Activated CD8-positive, alpha-beta T cell treated with anti-CD3 and anti-CD28 coated beads for 36 hours (primary cell): ENCODE measurements at regions not wholly inside any gene's neighbourhood (a gene's known extent, or its start where the extent isn't known, plus 50 kb on each side); places are given as distances from the start of the nearest gene placed in this dataset.

Source experiments
- ATAC-seq: fragments of 200-7000 bp; cut with Tn5 transposase; one replicate; pipeline ENCODE4 v1.10.0; 2021; ENCODE audit warnings: mild to moderate bottlenecking, moderate library complexity
- CTCF ChIA-PET: fragments of 350-600 bp; sonication (Branson Sonifier 250); formaldehyde crosslinking; loops from one replicate; lab custom pipeline; 2021; ENCODE audit warnings: antibody characterized with exemption; lab: Charles Lee
- POLR2A ChIA-PET: fragments of 350-600 bp; sonication (Branson Sonifier 250); formaldehyde crosslinking; loops from one replicate; lab custom pipeline; 2021; ENCODE audit warnings: antibody characterized with exemption; lab: Charles Lee
- DNase-seq: peaks from one replicate; pipeline ENCODE4 v3.0.0-alpha.2; 2020
- H3K27ac Mint-ChIP-seq: one replicate; pipeline ENCODE4 v1.8.0; 2021; ENCODE audit warnings: mild to moderate bottlenecking, mixed read lengths
- H3K27me3 Mint-ChIP-seq: one replicate; pipeline ENCODE4 v1.8.0; 2021; ENCODE audit warnings: mixed read lengths
- H3K36me3 Mint-ChIP-seq: one replicate; pipeline ENCODE4 v1.8.0; 2021; ENCODE audit warnings: low read depth, mixed read lengths
- H3K4me1 Mint-ChIP-seq: one replicate; pipeline ENCODE4 v1.8.0; 2021; ENCODE audit warnings: low read depth, mixed read lengths
- H3K4me3 Mint-ChIP-seq: one replicate; pipeline ENCODE4 v1.8.0; 2021; ENCODE audit warnings: mild to moderate bottlenecking, moderate library complexity, mixed read lengths
- H3K9me3 Mint-ChIP-seq: one replicate; pipeline ENCODE4 v1.8.0; 2021; ENCODE audit warnings: mixed read lengths
- CTCF ChIP-seq: fragments of 200-600 bp; IDR thresholded peaks from one replicate; pipeline ENCODE4 v1.8.0; 2022; ENCODE audit warnings: antibody characterized with exemption, mild to moderate bottlenecking
- intact Hi-C: fragments of 100-400 bp; cut with micrococcal nuclease; formaldehyde crosslinking; loops from one replicate; pipeline ENCODE4 v1.10.0; 2022

- Mint-ChIP-seq H3K4me3 (no peak overlapping the region), H3K9me3 (peaks cover 3% of the 10 kb centered on the region), H3K27me3 (no peaks in the 10 kb centered on the region), H3K27ac (no peak overlapping the region), H3K36me3 (no peaks in the 10 kb centered on the region), H3K4me1 (no peaks in the 10 kb centered on the region)
- ChIA-PET POLR2A (no interaction called here), CTCF (no interaction called here)
- no peak for ATAC-seq
- DNase-seq: no peak
- intact Hi-C loops: no loop called here
- TF ChIP-seq CTCF: no peak
Measured at GRCh38 chr11:21909145-21909544, 283.7 kb upstream of the ANO5 start.

DNA sequence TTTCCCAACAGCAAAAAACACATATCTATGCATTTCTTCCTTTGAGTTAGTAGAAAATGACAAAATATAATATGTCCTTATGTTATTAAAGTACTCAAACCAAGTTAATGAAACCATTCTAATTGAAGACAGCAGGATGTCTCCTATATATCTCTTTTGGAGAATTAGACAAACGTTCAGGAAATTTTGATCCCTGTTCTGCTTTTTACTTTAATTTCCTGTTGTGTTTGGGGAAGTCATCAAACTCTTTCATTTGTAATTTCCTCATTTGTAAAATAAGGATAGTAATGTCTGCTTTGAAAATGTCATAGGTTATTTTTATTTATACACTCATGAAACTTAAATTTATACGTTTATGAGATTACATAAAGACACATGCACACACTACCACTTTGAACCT is 281.8 kb upstream of the ANO5 start:
- peaks cover 8% of the 10 kb centered on the region for H3K9me3 Mint-ChIP-seq
- ChIA-PET POLR2A (no interaction called here), CTCF (no interaction called here)
- DNase-seq (no peak), ATAC-seq (no peak)
- H3K4me1 Mint-ChIP-seq: no peaks in the 10 kb centered on the region
- H3K4me3 Mint-ChIP-seq: no peak overlapping the region
- no peak overlapping the region for H3K27ac Mint-ChIP-seq
- no peaks in the 10 kb centered on the region for H3K36me3 Mint-ChIP-seq
- intact Hi-C loops: no loop called here
- TF ChIP-seq CTCF: no peak
- H3K27me3 Mint-ChIP-seq: no peaks in the 10 kb centered on the region

DNA sequence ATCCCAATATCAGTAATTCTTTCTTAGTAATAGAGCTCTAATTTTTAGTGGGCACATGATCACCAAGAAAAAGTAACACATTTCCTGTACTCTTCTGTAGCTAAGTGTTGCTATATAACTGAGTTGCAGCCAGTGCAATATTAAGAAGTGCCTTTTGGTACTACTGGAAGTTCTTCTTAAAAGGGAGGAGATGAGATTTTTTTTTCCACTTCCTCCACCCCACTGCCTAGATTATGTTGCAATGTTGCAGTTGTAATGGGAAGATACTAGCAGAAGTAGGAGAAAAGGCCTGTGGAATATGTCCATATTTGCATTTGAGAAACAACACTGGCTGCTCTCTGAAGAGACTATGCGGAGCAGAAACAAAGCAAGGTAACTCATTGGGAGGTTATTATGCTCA is 280.6 kb upstream of the ANO5 start:
- ChIA-PET POLR2A (no interaction called here), CTCF (no interaction called here)
- ATAC-seq (no peak), DNase-seq (no peak)
- H3K36me3 Mint-ChIP-seq: no peaks in the 10 kb centered on the region
- H3K9me3 Mint-ChIP-seq: peaks cover 8% of the 10 kb centered on the region
- H3K27ac Mint-ChIP-seq: no peak overlapping the region
- no peak for TF ChIP-seq CTCF
- no peaks in the 10 kb centered on the region for H3K27me3 Mint-ChIP-seq
- no peaks in the 10 kb centered on the region for H3K4me1 Mint-ChIP-seq
- intact Hi-C loops: no loop called here
- no peak overlapping the region for H3K4me3 Mint-ChIP-seq

DNA sequence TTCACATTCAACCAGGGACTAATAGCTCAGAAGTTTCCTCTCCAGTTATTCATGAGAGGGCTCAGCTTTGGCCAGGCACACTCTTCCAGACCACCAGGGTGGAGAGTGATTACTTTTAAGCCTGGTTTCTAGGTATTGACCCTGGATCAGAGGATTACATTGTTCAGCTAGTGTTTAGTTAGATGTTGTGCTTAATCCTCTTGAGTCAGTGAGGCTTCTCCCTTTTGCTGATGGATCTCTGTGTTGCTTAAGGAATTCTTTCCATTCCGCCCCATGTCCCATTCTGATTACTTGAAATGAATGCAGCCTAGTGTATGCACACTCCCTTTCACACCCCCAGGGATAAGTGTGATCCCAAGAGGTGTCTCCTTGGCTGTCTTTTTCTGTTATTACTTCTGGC is 271.7 kb upstream of the ANO5 start:
- H3K4me3 Mint-ChIP-seq: no peak overlapping the region
- H3K27me3 Mint-ChIP-seq: no peaks in the 10 kb centered on the region
- no peak for TF ChIP-seq CTCF
- DNase-seq: no peak
- no peak overlapping the region for H3K27ac Mint-ChIP-seq
- no peaks in the 10 kb centered on the region for H3K9me3 Mint-ChIP-seq
- ATAC-seq: no peak
- no peaks in the 10 kb centered on the region for H3K4me1 Mint-ChIP-seq
- ChIA-PET CTCF (no interaction called here), POLR2A (no interaction called here)
- intact Hi-C loops: no loop called here
- no peaks in the 10 kb centered on the region for H3K36me3 Mint-ChIP-seq

GRCh38 chr11:21924262-21924661 is 268.6 kb upstream of the ANO5 start:
- CTCF ChIA-PET: no interaction called here
- Mint-ChIP-seq H3K27ac (no peak overlapping the region), H3K27me3 (no peaks in the 10 kb centered on the region), H3K9me3 (no peaks in the 10 kb centered on the region), H3K4me1 (no peaks in the 10 kb centered on the region), H3K36me3 (no peaks in the 10 kb centered on the region), H3K4me3 (no peak overlapping the region)
- DNase-seq (no peak), ATAC-seq (no peak)
- no peak for TF ChIP-seq CTCF
- intact Hi-C loops: no loop called here
- POLR2A ChIA-PET: no interaction called here
